Right ventricle myocardium superior (tissue), 1 donor: ENCODE measurements at regions not wholly inside any gene's neighbourhood (a gene's known extent, or its start where the extent isn't known, plus 50 kb on each side); places are given as distances from the start of the nearest gene placed in this dataset.
"Not testable (repeated sequence)": the region's sequence is repeated elsewhere in the genome, so short reads cannot be mapped to it uniquely, and the experiment has no call there.

Source experiments
- ATAC-seq: fragments of 200-7000 bp; cut with Tn5 transposase; one replicate; pipeline ENCODE4 v1.9.1; 2020; ENCODE audit warnings: mild to moderate bottlenecking; ENCODE audit not compliant: poor library complexity
- DNase-seq: peaks from one replicate; pipeline ENCODE4 v3.0.0-alpha.2; 2020
- intact Hi-C: fragments of 100-400 bp; cut with DNase I; formaldehyde crosslinking; loops from one replicate; pipeline ENCODE4 v1.11.2; 2022
- donor health status: DM: no; HTN: yes; CAD: no; lungs with severe emphysema.

- intact Hi-C loops = no loop called here
- ATAC-seq (no peak), DNase-seq (no peak)
Measured at GRCh38 chr2:88396209-88396608, 56.3 kb downstream of the FOXI3 start.

DNA sequence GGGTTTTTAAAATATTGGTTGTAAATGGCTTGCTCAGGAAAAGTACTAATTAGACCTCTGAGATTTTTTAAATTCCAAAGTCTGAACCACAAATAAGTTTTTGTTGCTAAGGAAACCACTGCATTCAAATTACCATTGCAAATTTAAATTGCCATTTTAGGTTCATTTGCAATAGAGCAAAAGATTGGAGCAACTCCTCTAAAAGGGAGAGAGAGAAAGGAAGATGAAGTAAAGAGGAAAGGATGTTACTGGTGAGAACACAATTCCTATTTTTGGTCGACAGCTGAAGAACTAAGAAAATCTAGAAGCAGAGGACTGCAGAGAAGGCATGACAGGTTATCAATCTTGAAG, 74.9 kb downstream of the FOXI3 start:
- DNase-seq (no peak), ATAC-seq (no peak)
- intact Hi-C loops = no loop called here

GRCh38 chr2:88372042-88372441, 80.5 kb downstream of the FOXI3 start:
- intact Hi-C loops = no loop called here
- DNase-seq (no peak), ATAC-seq (no peak)

GRCh38 chr2:88365408-88365807, 87.1 kb downstream of the FOXI3 start:
- DNase-seq, ATAC-seq, intact Hi-C loops: not testable (repeated sequence)

DNA sequence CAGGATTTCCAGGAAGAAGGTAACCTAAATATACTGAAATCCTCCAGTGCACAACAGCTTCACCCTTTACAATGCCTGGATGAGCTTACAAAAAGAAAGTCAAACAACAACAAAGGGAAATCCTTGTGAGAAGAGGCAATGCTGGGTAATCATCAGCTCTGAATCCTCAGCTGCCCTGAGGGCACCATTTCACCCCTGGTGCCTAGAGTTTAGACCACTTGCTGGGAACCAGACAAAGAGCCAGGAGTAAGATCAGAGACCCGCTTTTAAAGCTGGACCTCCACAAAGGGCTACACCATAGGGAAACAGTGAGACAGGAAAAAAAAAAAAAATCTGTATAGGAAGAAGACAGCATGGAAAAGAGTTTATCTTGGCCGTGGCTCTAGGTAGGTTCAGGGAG, 97.0 kb downstream of the FOXI3 start:
- intact Hi-C loops = no loop called here
- DNase-seq (no peak), ATAC-seq (no peak)

GRCh38 chr2:88351249-88351601, 101.3 kb downstream of the FOXI3 start:
- intact Hi-C loops = no loop called here
- no peak for ATAC-seq
- no peak for DNase-seq

DNA sequence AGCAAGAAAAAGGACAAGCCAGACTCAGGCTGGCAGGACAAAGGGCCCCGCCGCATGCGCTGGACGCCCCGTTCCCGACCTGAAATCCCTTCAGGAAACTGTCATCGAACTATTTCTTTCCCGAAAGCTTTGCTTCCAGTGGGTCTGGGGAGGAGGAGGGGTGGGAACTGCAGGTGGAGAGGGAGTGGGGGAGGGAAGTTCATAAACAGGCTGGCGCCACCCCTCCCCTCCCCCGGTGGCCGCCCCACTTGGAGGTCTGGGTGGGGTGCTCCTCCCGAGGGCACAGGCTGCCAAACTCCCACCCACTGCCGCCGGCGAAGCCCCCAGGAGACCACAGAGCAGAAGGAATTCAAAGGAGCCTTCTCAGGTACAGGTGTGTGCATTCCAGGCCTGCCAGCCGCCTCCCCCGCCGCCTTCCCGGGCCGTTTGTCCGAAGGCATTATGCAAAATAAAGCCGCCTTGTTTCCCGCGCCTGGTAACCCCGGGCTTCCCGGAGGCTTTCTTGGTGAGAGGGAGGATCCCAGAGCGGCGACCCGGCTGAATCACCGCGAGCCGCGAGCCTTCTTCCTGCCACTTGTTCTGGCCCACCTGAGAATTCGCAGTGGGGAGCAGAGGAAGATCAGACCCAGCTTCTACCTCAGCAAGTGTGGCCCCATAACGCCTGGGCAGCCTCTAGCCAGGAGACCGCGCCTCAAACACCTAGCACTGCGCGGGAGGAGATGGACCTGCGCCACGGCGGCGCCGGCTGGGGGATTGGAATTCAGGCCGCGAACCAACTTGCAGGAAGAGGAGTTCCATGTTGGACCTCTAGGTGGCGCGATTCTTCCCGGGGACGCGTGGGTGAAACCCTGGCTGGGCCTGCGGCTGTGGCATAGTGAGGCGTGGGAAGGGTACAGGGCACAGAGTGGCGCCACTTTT, 101.9 kb downstream of the FOXI3 start:
- DNase-seq (peak; percentile 49), ATAC-seq (no peak)
- intact Hi-C loops = no loop called here

DNA sequence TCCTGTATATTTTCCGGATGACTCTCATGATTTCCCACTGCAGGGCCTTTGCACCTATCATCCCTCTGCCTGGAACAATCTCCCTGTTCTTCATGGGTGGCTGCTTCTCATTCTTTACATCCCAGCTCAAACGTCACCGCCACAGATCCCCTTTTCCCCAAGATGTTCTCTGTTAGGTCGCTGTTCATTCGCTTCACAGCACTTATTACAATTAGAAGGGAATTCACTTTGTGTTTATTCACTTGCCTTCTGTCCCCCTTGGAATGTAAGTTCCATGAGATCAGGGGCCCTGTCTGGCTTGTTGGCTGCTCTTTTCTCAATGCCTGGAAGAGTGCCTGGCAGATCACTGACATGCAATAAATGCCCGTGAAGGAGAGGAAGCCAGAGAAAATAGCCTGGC, 106.7 kb downstream of the FOXI3 start:
- intact Hi-C loops = no loop called here
- DNase-seq (no peak), ATAC-seq (no peak)

DNA sequence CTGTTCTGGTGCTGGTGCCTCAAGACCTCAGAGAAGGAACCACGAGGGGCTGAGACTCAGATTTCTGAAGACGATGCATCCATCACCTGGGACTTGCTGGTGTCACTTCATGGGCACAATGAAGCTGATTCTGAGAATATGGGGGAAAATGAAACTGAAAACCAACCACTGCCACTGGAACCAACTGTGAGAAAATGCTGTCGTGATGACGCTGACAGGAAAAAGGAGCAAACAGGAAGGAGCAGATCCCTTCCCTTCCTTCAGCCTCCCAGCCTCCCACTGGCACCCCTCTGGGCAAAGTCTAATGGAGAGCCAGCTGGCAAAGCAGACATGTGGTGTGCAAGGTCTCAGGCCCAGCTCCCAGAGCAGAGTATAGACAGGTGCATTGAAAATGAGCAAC, 109.7 kb downstream of the FOXI3 start:
- intact Hi-C loops = no loop called here
- ATAC-seq (no peak), DNase-seq (no peak)

GRCh38 chr2:88334418-88334817, 118.1 kb downstream of the FOXI3 start:
- no peak for ATAC-seq
- intact Hi-C loops = no loop called here

GRCh38 chr2:88331239-88331638, 121.3 kb downstream of the FOXI3 start:
- DNase-seq (no peak), ATAC-seq (no peak)
- intact Hi-C loops = no loop called here

More at GRCh38 chr2:88334418-88334817, 118.1 kb downstream of the FOXI3 start:
- DNase-seq = no peak

DNA sequence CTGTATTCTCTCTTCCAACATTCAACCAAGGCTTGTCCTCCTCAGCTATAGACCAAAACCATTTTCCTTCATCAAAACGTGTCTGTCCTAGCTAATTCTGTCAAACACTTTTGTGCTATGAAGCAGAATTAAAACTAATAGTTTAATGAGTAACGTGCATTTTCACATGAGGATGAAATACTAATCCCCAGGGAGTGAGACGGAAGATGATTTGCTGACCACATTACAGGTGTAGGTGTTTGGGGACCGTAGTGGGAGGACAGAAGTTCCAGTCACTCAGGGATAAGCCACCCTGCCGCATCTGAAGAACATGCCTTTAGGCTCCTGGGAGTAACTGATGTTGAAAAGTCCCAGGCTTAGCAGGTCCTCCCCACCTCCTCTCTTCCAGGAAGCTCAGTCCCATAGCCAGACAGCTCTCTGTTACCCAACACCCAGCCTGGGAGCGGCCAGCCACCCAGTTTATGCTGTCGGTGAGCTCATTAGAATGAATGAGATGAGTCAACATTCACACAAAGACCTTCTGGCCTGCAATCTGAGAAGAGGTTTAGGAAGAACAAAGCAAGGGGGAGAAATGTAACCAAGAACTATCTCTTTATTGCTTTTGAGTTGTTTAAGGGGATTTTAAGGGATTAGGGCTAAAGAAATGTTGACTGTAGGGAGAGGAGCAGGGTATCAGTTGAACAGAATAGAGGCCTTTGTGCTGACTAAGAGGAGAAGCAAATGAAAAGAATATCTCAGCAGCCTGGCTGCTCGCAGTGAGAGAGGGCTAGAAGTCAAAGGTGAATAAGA, 122.5 kb downstream of the FOXI3 start:
- intact Hi-C loops = no loop called here
- ATAC-seq (no peak), DNase-seq (no peak)

- intact Hi-C loops = no loop called here
- no peak for DNase-seq
- no peak for ATAC-seq
Measured at GRCh38 chr2:88321449-88322248, 130.8 kb downstream of the FOXI3 start.

DNA sequence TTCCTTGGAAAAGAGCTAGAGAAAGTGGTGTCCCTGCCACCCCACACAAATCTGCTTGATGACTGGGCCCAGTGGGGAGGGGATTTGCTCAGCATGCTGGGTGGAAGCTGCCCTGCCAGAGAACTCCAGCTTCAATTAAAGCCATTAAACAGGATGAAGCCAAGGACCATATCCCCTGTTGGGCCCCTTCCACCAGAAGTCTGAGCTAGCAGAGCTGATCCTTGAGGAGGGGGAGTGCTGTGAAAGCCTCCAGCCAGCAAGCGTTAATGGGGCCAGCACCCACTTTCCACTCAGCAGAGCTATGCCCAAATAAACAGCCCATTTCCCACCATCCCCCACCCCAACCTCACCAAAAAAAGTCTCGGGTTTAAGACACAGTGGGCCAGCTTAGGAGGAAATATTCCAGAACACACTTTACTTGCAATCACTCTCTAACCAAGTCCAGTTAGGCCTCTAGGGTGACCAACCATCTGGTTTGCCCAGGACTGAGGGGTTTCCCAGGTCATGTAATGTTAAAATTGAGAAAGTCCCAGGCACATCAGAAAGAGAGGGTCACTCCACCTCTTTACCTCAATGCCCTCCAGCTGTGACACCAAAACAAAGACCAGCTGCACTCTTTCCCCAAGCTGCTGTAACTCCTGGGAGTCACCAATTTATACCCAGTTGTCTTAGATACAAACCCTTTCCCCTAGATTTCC, 132.3 kb downstream of the FOXI3 start:
- intact Hi-C loops = no loop called here
- ATAC-seq = no peak
- DNase-seq = no peak

- intact Hi-C loops = no loop called here
- DNase-seq (no peak), ATAC-seq (no peak)
Measured at GRCh38 chr2:88318956-88319330, 133.6 kb downstream of the FOXI3 start.

- intact Hi-C loops = no loop called here
- DNase-seq (no peak), ATAC-seq (no peak)
Measured at GRCh38 chr2:88318071-88318955, 134.2 kb downstream of the FOXI3 start.

GRCh38 chr2:88310787-88311186, 140.6 kb downstream of the THNSL2 start:
- DNase-seq (no peak), ATAC-seq (no peak)
- intact Hi-C loops = no loop called here

DNA sequence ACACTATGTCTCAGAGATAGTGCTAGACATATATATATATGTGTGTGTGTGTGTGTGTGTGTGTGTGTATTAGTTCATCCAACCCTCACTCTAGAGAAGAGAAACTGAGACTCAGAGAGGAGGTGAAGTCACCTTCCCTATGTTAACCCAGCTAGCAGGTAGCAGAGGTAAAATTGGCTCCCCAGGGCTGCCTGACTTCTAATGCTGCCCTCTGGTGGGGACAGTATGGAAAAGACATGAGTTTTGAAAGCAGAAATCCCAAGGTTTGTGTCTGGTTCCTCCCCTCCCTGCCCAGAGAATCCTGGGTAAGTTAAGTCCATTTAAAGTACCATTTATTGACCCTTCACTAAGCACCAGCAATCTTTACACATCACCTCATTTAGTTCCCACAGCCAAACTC, 137.7 kb downstream of the THNSL2 start:
- DNase-seq (no peak), ATAC-seq (no peak)
- intact Hi-C loops = loop anchor here (5.0 kb wide), 1 partner anchor 116 kb away; no protein-coding TSS in a partner anchor
